GM12878 (cell line): ENCODE measurements at regions not wholly inside any gene's neighbourhood (a gene's known extent, or its start where the extent isn't known, plus 50 kb on each side); places are given as distances from the start of the nearest gene placed in this dataset.

Experiments used
- ATAC-seq: fragments of 200-7000 bp; cut with Tn5 transposase; 3 replicates; pipeline ENCODE4 v1.9.1; 2020; ENCODE audit warnings: mild to moderate bottlenecking, moderate library complexity
- BruUV-seq: library from RNA; stranded (reverse); fragments of 400-500 nt; replicated peaks from 2 replicates; lab custom pipeline; 2021; lab: Mats Ljungman, UMichigan
- CTCF ChIA-PET: fragments of 300-600 bp; sonication (Branson Sonifier 250); formaldehyde crosslinking; extraction: SDS; loops from one replicate; lab custom pipeline; 2021; ENCODE audit warnings: inconsistent platforms; lab: Yijun Ruan, JAX
- POLR2A ChIA-PET: fragments of 350-600 bp; formaldehyde crosslinking; extraction: SDS; loops from one replicate; lab custom pipeline; 2021; ENCODE audit warnings: inconsistent platforms; lab: Charles Lee
- RAD21 ChIA-PET: fragments of 300-600 bp; sonication (Branson Sonifier 250); formaldehyde crosslinking; loops from one replicate; lab custom pipeline; 2023; ENCODE audit warnings: antibody characterized with exemption; ENCODE audit not compliant: unreplicated experiment; lab: Charles Lee
- SMC1A ChIA-PET: fragments of 300-600 bp; sonication (Branson Sonifier 250); formaldehyde crosslinking; loops from one replicate; lab custom pipeline; 2023; ENCODE audit not compliant: unreplicated experiment, uncharacterized antibody; lab: Charles Lee
- DNase-seq: peaks from one replicate; pipeline ENCODE4 v3.0.0-alpha.2; 2011; ENCODE audit warnings: low read depth, low spot score
- FAIRE-seq: peaks from 3 replicates; lab custom pipeline; 2011; peaks lifted over from hg19 to GRCh38; lab: Jason Lieb, UNC
- H2AFZ ChIP-seq: 2 replicates; pipeline ENCODE4 v1.6.0; 2011; ENCODE audit warnings: low read depth, low read length, control low read depth; ENCODE audit not compliant: control insufficient read depth
- H3K27ac ChIP-seq: 2 replicates; pipeline ENCODE4 v1.5.1; 2011; ENCODE audit warnings: control low read depth; ENCODE audit not compliant: control insufficient read depth, insufficient read depth
- H3K27me3 ChIP-seq, 2 experiments: replicated peaks in 1 of 2; 2 replicates each; pipeline versions ENCODE4 v1.6.0 to v1.6.1; 2011; ENCODE audit warnings: low read length in 1 of 2; ENCODE audit not compliant: control insufficient read depth in 2 of 2, insufficient read depth in 2 of 2
- H3K36me3 ChIP-seq, 2 experiments: 2 replicates each; pipeline ENCODE4 v1.5.1; 2011; ENCODE audit warnings: low read length in 1 of 2; ENCODE audit not compliant: control insufficient read depth in 2 of 2, insufficient read depth in 2 of 2
- H3K4me1 ChIP-seq: 2 replicates; pipeline ENCODE4 v1.6.1; 2011; ENCODE audit warnings: mild to moderate bottlenecking, low read length, moderate library complexity, mixed read lengths; ENCODE audit not compliant: control insufficient read depth, insufficient read depth
- H3K4me2 ChIP-seq: 2 replicates; pipeline ENCODE4 v1.6.0; 2011; ENCODE audit warnings: control low read depth; ENCODE audit not compliant: control insufficient read depth, insufficient read depth
- H3K4me3 ChIP-seq: fragments of 200-600 bp; sonication (generic); 2 replicates; pipeline ENCODE4 v1.5.1; 2016
- H3K79me2 ChIP-seq: 2 replicates; pipeline ENCODE4 v1.6.0; 2011; ENCODE audit warnings: low read length; ENCODE audit not compliant: control insufficient read depth, insufficient read depth
- H3K9ac ChIP-seq: 2 replicates; pipeline ENCODE4 v1.8.0; 2011; ENCODE audit warnings: low read length, control low read depth, mixed read lengths; ENCODE audit not compliant: control insufficient read depth, insufficient read depth
- H3K9me3 ChIP-seq: replicated peaks from 3 replicates; pipeline ENCODE4 v1.5.1; 2011; ENCODE audit warnings: mild to moderate bottlenecking, low read length; ENCODE audit not compliant: control insufficient read depth, insufficient read depth
- H4K20me1 ChIP-seq: 2 replicates; pipeline ENCODE4 v1.6.0; 2011; ENCODE audit not compliant: control insufficient read depth, insufficient read depth
- FOS ChIP-seq: IDR thresholded peaks from 3 replicates; pipeline ENCODE4 v1.6.1; 2011; ENCODE audit warnings: borderline replicate concordance; ENCODE audit not compliant: insufficient read length; ENCODE audit errors: extremely low read depth
- MXI1 ChIP-seq: fragments of 150-350 bp; IDR thresholded peaks from 2 replicates; pipeline ENCODE4 v1.6.1; 2011; ENCODE audit warnings: low read depth, mild to moderate bottlenecking, inconsistent platforms, low read length, improper control_type of control experiment
- PAX5 ChIP-seq: IDR thresholded peaks from 2 replicates; pipeline ENCODE4 v1.6.1; 2011; ENCODE audit warnings: low read depth, low read length, borderline replicate concordance
- TCF12 ChIP-seq: IDR thresholded peaks from 2 replicates; pipeline ENCODE4 v1.6.1; 2011; ENCODE audit warnings: low read depth, mild to moderate bottlenecking, low read length
- TCF7 ChIP-seq: IDR thresholded peaks from 2 replicates; pipeline ENCODE4 v1.6.1; 2014; ENCODE audit warnings: antibody characterized with exemption, borderline replicate concordance
- WGBS: methylation state at CpG from one replicate; pipeline ENCODE4 v1.1.6; 2016; ENCODE audit warnings: low lambda C conversion rate; ENCODE audit not compliant: insufficient replicate concordance, insufficient coverage; ENCODE audit errors: missing lambda C conversion rate; 5-methylcytosine and 5-hydroxymethylcytosine counted together
- in situ Hi-C: fragments of 300-500 bp; cut with MboI; formaldehyde crosslinking; loops from 9 replicates; pipeline ENCODE4 v1.14.3; 2018; ENCODE audit warnings: mixed read lengths
- intact Hi-C: fragments of 100-400 bp; cut with micrococcal nuclease; formaldehyde crosslinking; loops from one replicate; pipeline ENCODE4 v1.14.2; 2022; ENCODE audit not compliant: unreplicated experiment
- TF ChIP-seq, protein P1 (sequence below): IDR thresholded peaks from 2 replicates; pipeline ENCODE4 v1.6.1; 2012; ENCODE audit warnings: low read length, inconsistent platforms
- TF ChIP-seq, protein P2 (sequence below): fragments of 450-650 bp; IDR thresholded peaks from 2 replicates; pipeline ENCODE4 v1.6.1; 2016; ENCODE audit warnings: mild to moderate bottlenecking
- TF ChIP-seq, protein P3 (sequence below): fragments of 450-650 bp; IDR thresholded peaks from 2 replicates; pipeline ENCODE4 v1.6.1; 2017; ENCODE audit warnings: mild to moderate bottlenecking, moderate library complexity
- TF ChIP-seq, protein P4 (sequence below): fragments of 450-650 bp; IDR thresholded peaks from 2 replicates; pipeline ENCODE4 v1.6.1; 2017; ENCODE audit warnings: borderline replicate concordance

DNA sequence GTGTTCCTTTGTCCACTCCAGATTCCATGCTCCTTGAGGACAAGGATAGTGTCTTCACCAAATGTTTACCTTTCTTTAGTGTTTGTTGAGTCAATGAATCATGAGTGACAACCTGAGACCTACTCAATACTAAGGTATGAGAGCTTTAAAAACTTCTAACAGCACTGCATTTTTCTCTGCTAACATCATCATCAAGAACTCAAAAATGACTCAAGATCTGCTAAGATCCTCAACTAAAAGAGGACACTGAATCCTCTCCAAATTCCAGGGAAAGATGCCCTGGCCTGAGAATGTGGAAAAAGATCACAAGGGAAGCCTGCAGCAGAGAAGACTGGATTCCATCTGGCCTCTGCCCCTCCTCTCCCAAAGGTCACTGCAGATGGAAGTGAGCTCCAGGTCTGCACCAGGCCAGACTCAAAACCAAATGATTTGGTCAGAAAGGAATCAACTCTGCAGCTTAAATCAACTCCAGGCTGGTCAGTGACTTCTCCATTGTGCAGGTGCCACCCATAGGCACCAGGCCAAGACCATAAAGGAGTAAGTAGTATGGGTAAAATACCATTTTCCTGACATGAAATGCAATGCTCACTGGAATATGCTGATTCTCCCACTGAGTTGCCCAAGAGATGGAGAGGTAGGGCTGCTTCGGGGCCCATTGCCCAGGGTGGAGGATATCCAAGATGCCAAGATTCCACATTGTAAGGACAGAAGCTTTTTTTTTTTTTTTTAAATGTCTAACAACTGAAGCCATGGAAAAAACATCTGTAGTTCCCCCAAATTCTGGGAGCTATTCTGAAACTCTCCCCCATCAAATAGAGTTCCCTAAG is 89.5 kb upstream of the DOCK9 start:
- BruUV-seq = no TSS peak
- no peaks in the 10 kb centered on the region; the same call in 2 of the 3 replicates for H3K9me3 ChIP-seq
- H3K27ac ChIP-seq = no peak overlapping the region
- DNase-seq (no peak), ATAC-seq (no peak), FAIRE-seq (no peak)
- intact Hi-C loops = no loop called here
- H4K20me1 ChIP-seq = no peaks in the 10 kb centered on the region
- H3K79me2 ChIP-seq = no peaks in the 10 kb centered on the region
- H3K4me1 ChIP-seq = no peaks in the 10 kb centered on the region
- ChIA-PET SMC1A (interaction anchor here (1.0 kb wide), 1 partner anchor 1493 kb away, joined by 3 read pairs; no protein-coding TSS in a partner anchor), CTCF (interaction anchor here (1.0 kb wide), 1 partner anchor 51 kb away, joined by 3 read pairs; no protein-coding TSS in a partner anchor), POLR2A (no interaction called here), RAD21 (no interaction called here)
- H2AFZ ChIP-seq = no peak overlapping the region
- in situ Hi-C loops = no loop called here
- H3K4me3 ChIP-seq = no peak overlapping the region
- no peak overlapping the region for H3K4me2 ChIP-seq
- H3K36me3 ChIP-seq = no peaks in the 10 kb centered on the region
- WGBS = 38% methylated on average over 1 of the region's 1 CpG
- H3K27me3 ChIP-seq = no peaks in the 10 kb centered on the region
- H3K9ac ChIP-seq = no peak overlapping the region
- TF ChIP-seq TCF7 = no peak
- TF ChIP-seq, protein P1, sequence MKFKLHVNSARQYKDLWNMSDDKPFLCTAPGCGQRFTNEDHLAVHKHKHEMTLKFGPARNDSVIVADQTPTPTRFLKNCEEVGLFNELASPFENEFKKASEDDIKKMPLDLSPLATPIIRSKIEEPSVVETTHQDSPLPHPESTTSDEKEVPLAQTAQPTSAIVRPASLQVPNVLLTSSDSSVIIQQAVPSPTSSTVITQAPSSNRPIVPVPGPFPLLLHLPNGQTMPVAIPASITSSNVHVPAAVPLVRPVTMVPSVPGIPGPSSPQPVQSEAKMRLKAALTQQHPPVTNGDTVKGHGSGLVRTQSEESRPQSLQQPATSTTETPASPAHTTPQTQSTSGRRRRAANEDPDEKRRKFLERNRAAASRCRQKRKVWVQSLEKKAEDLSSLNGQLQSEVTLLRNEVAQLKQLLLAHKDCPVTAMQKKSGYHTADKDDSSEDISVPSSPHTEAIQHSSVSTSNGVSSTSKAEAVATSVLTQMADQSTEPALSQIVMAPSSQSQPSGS = no peak
- TF ChIP-seq, protein P2, sequence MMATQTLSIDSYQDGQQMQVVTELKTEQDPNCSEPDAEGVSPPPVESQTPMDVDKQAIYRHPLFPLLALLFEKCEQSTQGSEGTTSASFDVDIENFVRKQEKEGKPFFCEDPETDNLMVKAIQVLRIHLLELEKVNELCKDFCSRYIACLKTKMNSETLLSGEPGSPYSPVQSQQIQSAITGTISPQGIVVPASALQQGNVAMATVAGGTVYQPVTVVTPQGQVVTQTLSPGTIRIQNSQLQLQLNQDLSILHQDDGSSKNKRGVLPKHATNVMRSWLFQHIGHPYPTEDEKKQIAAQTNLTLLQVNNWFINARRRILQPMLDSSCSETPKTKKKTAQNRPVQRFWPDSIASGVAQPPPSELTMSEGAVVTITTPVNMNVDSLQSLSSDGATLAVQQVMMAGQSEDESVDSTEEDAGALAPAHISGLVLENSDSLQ = no peak
- TF ChIP-seq PAX5 = no peak
- no peak for TF ChIP-seq MXI1
- TF ChIP-seq, protein P3, sequence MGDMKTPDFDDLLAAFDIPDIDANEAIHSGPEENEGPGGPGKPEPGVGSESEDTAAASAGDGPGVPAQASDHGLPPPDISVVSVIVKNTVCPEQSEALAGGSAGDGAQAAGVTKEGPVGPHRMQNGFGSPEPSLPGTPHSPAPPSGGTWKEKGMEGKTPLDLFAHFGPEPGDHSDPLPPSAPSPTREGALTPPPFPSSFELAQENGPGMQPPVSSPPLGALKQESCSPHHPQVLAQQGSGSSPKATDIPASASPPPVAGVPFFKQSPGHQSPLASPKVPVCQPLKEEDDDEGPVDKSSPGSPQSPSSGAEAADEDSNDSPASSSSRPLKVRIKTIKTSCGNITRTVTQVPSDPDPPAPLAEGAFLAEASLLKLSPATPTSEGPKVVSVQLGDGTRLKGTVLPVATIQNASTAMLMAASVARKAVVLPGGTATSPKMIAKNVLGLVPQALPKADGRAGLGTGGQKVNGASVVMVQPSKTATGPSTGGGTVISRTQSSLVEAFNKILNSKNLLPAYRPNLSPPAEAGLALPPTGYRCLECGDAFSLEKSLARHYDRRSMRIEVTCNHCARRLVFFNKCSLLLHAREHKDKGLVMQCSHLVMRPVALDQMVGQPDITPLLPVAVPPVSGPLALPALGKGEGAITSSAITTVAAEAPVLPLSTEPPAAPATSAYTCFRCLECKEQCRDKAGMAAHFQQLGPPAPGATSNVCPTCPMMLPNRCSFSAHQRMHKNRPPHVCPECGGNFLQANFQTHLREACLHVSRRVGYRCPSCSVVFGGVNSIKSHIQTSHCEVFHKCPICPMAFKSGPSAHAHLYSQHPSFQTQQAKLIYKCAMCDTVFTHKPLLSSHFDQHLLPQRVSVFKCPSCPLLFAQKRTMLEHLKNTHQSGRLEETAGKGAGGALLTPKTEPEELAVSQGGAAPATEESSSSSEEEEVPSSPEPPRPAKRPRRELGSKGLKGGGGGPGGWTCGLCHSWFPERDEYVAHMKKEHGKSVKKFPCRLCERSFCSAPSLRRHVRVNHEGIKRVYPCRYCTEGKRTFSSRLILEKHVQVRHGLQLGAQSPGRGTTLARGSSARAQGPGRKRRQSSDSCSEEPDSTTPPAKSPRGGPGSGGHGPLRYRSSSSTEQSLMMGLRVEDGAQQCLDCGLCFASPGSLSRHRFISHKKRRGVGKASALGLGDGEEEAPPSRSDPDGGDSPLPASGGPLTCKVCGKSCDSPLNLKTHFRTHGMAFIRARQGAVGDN = no peak
- no peak for TF ChIP-seq FOS
- TF ChIP-seq, protein P4, sequence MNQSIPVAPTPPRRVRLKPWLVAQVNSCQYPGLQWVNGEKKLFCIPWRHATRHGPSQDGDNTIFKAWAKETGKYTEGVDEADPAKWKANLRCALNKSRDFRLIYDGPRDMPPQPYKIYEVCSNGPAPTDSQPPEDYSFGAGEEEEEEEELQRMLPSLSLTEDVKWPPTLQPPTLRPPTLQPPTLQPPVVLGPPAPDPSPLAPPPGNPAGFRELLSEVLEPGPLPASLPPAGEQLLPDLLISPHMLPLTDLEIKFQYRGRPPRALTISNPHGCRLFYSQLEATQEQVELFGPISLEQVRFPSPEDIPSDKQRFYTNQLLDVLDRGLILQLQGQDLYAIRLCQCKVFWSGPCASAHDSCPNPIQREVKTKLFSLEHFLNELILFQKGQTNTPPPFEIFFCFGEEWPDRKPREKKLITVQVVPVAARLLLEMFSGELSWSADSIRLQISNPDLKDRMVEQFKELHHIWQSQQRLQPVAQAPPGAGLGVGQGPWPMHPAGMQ = no peak
- TF ChIP-seq TCF12 = no peak
